HG02798 (cell line): ENCODE measurements at regions not wholly inside any gene's neighbourhood (a gene's known extent, or its start where the extent isn't known, plus 50 kb on each side); places are given as distances from the start of the nearest gene placed in this dataset.

Experiments
- ATAC-seq: cut with Tn5 transposase; IDR thresholded peaks from one replicate; pipeline ENCODE4 v1.9.1; 2021; ENCODE audit warnings: mild to moderate bottlenecking; ENCODE audit not compliant: unreplicated experiment, poor library complexity

- ATAC-seq, result no peak
Measured at GRCh38 chr7:106774213-106774767, 90.8 kb upstream of the PIK3CG start.

GRCh38 chr7:106774768-106775551 is 90.1 kb upstream of the PIK3CG start:
- no peak for ATAC-seq

- ATAC-seq, result no peak
Measured at GRCh38 chr7:106775552-106775936, 89.5 kb upstream of the PIK3CG start.

GRCh38 chr7:106775975-106776607 is 89.0 kb upstream of the PIK3CG start:
- no peak for ATAC-seq

- ATAC-seq, result no peak
Measured at GRCh38 chr7:106776618-106777347, 88.3 kb upstream of the PIK3CG start.

GRCh38 chr7:106777674-106778299 is 87.3 kb upstream of the PIK3CG start:
- ATAC-seq, result no peak

GRCh38 chr7:106778656-106779250 is 86.3 kb upstream of the PIK3CG start:
- no peak for ATAC-seq

GRCh38 chr7:106779877-106780276 is 85.2 kb upstream of the PIK3CG start:
- ATAC-seq, result peak; percentile 41

- ATAC-seq, result no peak
Measured at GRCh38 chr7:106781007-106781406, 84.1 kb upstream of the PIK3CG start.

GRCh38 chr7:106781828-106782544 is 83.1 kb upstream of the PIK3CG start:
- no peak for ATAC-seq

GRCh38 chr7:106783286-106783685 is 81.8 kb upstream of the PIK3CG start:
- ATAC-seq, result no peak

GRCh38 chr7:106788637-106789036 is 76.4 kb upstream of the PIK3CG start:
- ATAC-seq, result no peak

- no peak for ATAC-seq
Measured at GRCh38 chr7:106791526-106791925, 73.6 kb upstream of the PIK3CG start.

- ATAC-seq, result no peak
Measured at GRCh38 chr7:106792233-106792926, 72.7 kb upstream of the PIK3CG start.

GRCh38 chr7:106793015-106793975 is 71.8 kb upstream of the PIK3CG start:
- ATAC-seq, result no peak

- no peak for ATAC-seq
Measured at GRCh38 chr7:106794276-106795083, 70.6 kb upstream of the PIK3CG start.
